ENCODE measurements at regions not wholly inside any gene's neighbourhood (a gene's known extent, or its start where the extent isn't known, plus 50 kb on each side); places are given as distances from the start of the nearest gene placed in this dataset.

DNA sequence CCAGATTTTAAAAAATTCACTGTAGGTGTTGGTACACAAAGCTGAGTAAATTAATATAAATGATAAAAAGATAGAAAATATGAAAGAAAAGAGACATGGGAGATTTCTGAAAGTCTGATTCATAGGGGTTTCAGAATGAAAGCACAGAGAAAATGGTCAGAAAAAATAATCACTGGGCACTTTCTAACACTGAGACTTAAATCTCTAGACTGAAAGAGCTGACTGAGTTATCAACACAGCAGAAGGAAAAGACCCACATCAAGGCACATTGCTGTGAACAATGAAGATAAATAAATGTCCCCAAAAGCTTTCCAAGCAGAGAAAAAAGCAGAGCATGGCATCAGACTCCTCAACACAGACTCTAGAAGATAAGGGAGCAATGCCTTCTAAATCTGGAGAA, 277.2 kb downstream of the BCL2 start:
- DNase-seq (no peak), ATAC-seq (ENCODE audit: low read depth) (no peak)
- Mint-ChIP-seq H3K4me1 (peaks cover 29% of the 10 kb centered on the region), H3K36me3 (ENCODE audit: low read depth) (no peaks in the 10 kb centered on the region), H3K27ac (no peak overlapping the region), H3K9me3 (peaks cover 4% of the 10 kb centered on the region), H3K27me3 (no peaks in the 10 kb centered on the region), H3K4me3 (no peak overlapping the region)
- CTCF ChIA-PET, result interaction anchor here (0.7 kb wide), 1 partner anchor 26 kb away, joined by 5 read pairs; no protein-coding TSS in a partner anchor
- TF ChIP-seq, protein P1, sequence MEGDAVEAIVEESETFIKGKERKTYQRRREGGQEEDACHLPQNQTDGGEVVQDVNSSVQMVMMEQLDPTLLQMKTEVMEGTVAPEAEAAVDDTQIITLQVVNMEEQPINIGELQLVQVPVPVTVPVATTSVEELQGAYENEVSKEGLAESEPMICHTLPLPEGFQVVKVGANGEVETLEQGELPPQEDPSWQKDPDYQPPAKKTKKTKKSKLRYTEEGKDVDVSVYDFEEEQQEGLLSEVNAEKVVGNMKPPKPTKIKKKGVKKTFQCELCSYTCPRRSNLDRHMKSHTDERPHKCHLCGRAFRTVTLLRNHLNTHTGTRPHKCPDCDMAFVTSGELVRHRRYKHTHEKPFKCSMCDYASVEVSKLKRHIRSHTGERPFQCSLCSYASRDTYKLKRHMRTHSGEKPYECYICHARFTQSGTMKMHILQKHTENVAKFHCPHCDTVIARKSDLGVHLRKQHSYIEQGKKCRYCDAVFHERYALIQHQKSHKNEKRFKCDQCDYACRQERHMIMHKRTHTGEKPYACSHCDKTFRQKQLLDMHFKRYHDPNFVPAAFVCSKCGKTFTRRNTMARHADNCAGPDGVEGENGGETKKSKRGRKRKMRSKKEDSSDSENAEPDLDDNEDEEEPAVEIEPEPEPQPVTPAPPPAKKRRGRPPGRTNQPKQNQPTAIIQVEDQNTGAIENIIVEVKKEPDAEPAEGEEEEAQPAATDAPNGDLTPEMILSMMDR (IDR thresholded peaks at IDR 0.05), result no peak
- intact Hi-C loops (cut with micrococcal nuclease), result no loop called here
- POLR2A ChIA-PET, result no interaction called here

DNA sequence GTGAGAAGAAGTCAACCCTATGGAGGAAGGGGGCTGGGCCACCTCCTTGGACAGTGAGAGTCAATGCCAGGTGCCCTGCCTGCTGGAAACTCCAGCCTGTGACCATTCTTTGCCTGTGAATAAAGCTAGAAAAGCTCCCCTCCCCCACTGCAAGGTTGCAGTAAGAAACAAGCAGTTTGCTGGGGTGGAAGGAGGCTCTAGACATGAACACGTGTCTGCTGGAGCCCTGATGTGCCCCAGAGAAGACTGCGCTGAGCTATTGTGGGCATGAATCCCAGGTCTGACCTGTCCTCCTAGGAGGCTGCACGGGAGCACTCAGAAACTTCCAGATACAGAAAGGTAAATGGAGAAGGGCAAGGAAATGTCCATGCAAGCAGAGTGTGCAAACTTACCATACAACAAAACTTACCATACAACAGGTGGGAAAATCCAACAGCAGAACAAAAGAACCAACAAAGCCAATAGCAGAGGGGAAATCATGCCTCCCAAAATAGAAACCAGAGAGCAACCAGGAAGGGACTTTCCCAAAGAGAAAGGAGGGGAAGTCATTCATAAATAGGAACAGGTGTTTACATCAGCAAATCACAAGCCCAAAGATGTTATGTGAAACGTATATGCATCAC, 278.7 kb downstream of the BCL2 start:
- DNase-seq, result no peak
- CTCF ChIA-PET, result interaction anchor here (1.7 kb wide), 1 partner anchor 24 kb away, joined by 5 read pairs; no protein-coding TSS in a partner anchor
- ATAC-seq (ENCODE audit: low read depth), result peak; percentile 69
- Mint-ChIP-seq H3K27me3 (no peaks in the 10 kb centered on the region), H3K4me1 (peaks cover 29% of the 10 kb centered on the region), H3K27ac (peak overlapping the region; percentile 51), H3K4me3 (peak overlapping the region; percentile 53), H3K36me3 (ENCODE audit: low read depth) (no peaks in the 10 kb centered on the region), H3K9me3 (peaks cover 4% of the 10 kb centered on the region)
- POLR2A ChIA-PET, result interaction anchor here (1.0 kb wide), 1 partner anchor 23 kb away, joined by 3 read pairs; no protein-coding TSS in a partner anchor
- TF ChIP-seq, protein P1 (IDR thresholded peaks at IDR 0.05), result no peak
- intact Hi-C loops (cut with micrococcal nuclease), result loop anchor here (2.0 kb wide), 1 partner anchor 14 kb away; no protein-coding TSS in a partner anchor

DNA sequence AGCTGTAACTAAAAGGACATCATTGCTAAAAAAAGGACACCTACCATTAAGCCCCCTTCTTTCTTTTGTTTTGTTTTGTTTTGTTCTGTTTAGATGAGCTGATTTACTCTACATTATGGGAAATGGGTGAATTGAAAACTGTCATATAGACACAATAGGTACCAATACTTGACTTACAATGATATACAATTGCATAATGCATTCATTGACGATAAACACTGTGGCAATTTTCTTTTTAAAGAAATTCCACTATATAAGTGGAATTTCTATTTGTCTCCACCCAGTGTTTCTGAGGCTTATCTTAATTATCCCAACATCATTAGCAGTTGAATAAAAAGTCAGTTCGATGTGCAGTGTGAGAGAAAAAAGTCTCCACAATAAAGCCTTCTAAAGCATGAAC, 282.1 kb downstream of the BCL2 start:
- TF ChIP-seq, protein P1 (IDR thresholded peaks at IDR 0.05), result no peak
- POLR2A ChIA-PET, result no interaction called here
- CTCF ChIA-PET, result no interaction called here
- no peaks in the 10 kb centered on the region for H3K36me3 Mint-ChIP-seq (ENCODE audit: low read depth)
- ATAC-seq (ENCODE audit: low read depth), result no peak
- no peak overlapping the region for H3K4me3 Mint-ChIP-seq
- no peaks in the 10 kb centered on the region for H3K27me3 Mint-ChIP-seq
- no peak overlapping the region for H3K27ac Mint-ChIP-seq
- intact Hi-C loops (cut with micrococcal nuclease), result no loop called here
- no peak for DNase-seq
- peaks cover 2% of the 10 kb centered on the region for H3K9me3 Mint-ChIP-seq
- peaks cover 18% of the 10 kb centered on the region for H3K4me1 Mint-ChIP-seq

DNA sequence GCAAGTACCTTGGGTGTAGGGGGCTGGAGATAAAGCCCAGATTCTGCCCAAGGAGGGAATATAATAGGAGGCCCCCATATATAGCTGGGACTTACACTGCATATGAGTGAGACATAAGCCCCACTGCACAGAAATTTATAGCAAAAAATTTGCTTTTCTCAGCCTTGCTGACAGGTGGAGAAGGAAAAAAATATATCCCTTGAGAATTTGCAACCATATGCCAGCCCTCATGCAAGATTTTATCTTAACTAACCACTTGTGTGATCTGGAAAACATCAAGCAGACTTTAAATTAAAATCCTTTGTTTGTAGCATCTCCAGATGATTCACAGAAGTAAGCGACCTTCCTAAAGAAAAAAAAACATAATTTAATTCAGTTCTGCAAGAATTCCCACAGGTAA, 288.2 kb downstream of the BCL2 start:
- no peak overlapping the region for H3K4me3 Mint-ChIP-seq
- H3K27me3 Mint-ChIP-seq, result no peaks in the 10 kb centered on the region
- H3K36me3 Mint-ChIP-seq (ENCODE audit: low read depth), result no peaks in the 10 kb centered on the region
- H3K4me1 Mint-ChIP-seq, result peaks cover 11% of the 10 kb centered on the region
- no peak overlapping the region for H3K27ac Mint-ChIP-seq
- POLR2A ChIA-PET, result no interaction called here
- intact Hi-C loops (cut with micrococcal nuclease), result no loop called here
- DNase-seq (no peak), ATAC-seq (ENCODE audit: low read depth) (no peak)
- CTCF ChIA-PET, result interaction anchor here (0.7 kb wide), 1 partner anchor 235 kb away, joined by 3 read pairs; no protein-coding TSS in a partner anchor
- TF ChIP-seq, protein P1 (IDR thresholded peaks at IDR 0.05), result no peak
- peaks cover 5% of the 10 kb centered on the region for H3K9me3 Mint-ChIP-seq
